Astrocyte of the spinal cord (primary cell): ENCODE measurements at regions not wholly inside any gene's neighbourhood (a gene's known extent, or its start where the extent isn't known, plus 50 kb on each side); places are given as distances from the start of the nearest gene placed in this dataset.
A peak's percentile ranks its signal among the peaks of the same experiment; 100 is the strongest.

Experiments
- DNase-seq: peaks from one replicate; pipeline ENCODE4 v3.0.0; 2011; ENCODE audit warnings: low read depth, low spot score
- H3K4me3 ChIP-seq: 2 replicates; pipeline ENCODE4 v1.5.1; 2011; ENCODE audit warnings: low read depth, mild to moderate bottlenecking, low read length, moderate library complexity
- CTCF ChIP-seq: IDR thresholded peaks from 2 replicates; pipeline ENCODE4 v1.5.1; 2012; ENCODE audit warnings: low read depth, mild to moderate bottlenecking, low read length, inconsistent platforms
- in situ Hi-C: cut with HindIII; loops from 2 replicates; pipeline ENCODE4 v1.10.0; 2017; ENCODE audit warnings: low sequenced_read_pairs

GRCh38 chr2:58495806-58496205, 254.7 kb upstream of the FANCL start:
- no peak for TF ChIP-seq CTCF
- DNase-seq: no peak
- in situ Hi-C loops: no loop called here
- H3K4me3 ChIP-seq: no peak overlapping the region

DNA sequence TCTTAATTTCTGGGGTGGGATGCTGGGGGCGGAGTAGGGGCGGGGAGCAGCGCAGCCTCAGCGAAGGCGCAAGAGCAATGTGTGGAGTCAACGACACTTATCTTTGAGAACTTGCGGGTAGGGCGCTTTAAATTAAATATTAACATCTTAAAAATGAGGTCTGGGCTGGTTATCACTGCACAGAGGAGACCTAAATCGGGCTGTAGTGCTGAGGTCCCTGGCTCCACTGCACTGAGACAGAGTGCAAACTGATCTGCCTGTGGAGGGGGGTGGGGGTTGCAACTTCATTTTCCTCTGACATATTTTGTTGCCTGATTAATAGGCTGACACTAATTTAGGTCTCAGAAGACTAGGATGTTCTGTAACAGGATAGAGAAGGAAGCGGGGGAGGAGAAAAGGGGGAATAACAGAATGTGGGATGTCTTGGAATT, 253.0 kb upstream of the FANCL start:
- TF ChIP-seq CTCF: no peak
- no peak overlapping the region for H3K4me3 ChIP-seq
- in situ Hi-C loops: no loop called here
- DNase-seq: no peak

DNA sequence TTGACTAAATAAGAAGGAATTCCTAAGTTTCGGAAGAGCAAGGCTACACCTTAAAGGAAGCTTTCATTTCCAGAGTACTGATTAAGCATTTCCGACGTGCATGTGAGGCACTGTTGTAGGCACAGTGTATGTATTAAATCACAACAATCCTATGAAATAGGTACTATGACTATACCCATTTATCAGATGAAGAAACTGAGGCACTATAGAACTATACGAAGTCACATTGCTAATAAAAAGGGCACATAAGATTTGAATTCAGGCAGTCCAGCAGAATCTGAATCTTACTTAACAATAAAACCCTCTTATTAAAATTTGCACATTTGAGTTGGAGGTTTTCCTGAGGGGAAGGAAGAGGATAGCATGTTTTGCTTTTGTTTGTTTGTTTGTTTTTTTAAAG, 243.5 kb upstream of the FANCL start:
- in situ Hi-C loops: no loop called here
- DNase-seq: no peak
- no peak for TF ChIP-seq CTCF
- no peak overlapping the region for H3K4me3 ChIP-seq

- TF ChIP-seq CTCF: no peak
- H3K4me3 ChIP-seq: no peak overlapping the region
- in situ Hi-C loops: no loop called here
- DNase-seq: peak; percentile 84
These were observed 243.1 kb upstream of the FANCL start for GRCh38 chr2:58484221-58484620.

- H3K4me3 ChIP-seq: no peak overlapping the region
- in situ Hi-C loops: no loop called here
- DNase-seq: no peak
- no peak for TF ChIP-seq CTCF
These were observed 242.2 kb upstream of the FANCL start for GRCh38 chr2:58483307-58483706.

DNA sequence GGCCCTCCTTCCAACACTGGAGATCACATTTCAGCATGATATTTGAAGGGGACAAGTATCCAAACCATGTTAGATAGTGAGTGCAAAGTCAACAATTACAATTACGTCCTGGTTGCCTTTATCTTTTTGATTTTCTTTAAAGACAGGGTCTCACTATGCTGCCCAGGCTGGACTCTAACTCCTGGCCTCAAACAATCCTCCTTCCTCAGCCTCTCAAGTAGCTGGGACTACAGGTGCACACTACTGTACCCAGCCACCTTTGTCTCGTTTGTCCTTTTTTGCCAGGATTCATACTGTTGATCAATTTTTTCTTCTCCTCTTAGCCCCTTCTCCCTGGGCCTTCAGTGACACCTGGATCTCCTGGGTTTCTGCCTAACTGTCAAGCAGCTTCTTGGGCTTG, 240.5 kb upstream of the FANCL start:
- in situ Hi-C loops: no loop called here

More for the DNA sequence above, 240.5 kb upstream of the FANCL start:
- no peak for DNase-seq
- TF ChIP-seq CTCF: no peak
- H3K4me3 ChIP-seq: no peak overlapping the region
